NCI-H2029 (cell line): ENCODE measurements at regions not wholly inside any gene's neighbourhood (a gene's known extent, or its start where the extent isn't known, plus 50 kb on each side); places are given as distances from the start of the nearest gene placed in this dataset.

Source experiments
- DNase-seq: peaks from one replicate; lab custom pipeline; 2025; lab: John Stamatoyannopoulos, UW

GRCh38 chr20:57896563-57896962 is 186.7 kb upstream of the PMEPA1 start:
- no peak for DNase-seq

- no peak for DNase-seq
Measured at GRCh38 chr20:57896017-57896416, 186.2 kb upstream of the PMEPA1 start.

- DNase-seq, result no peak
Measured at GRCh38 chr20:57895161-57895855, 185.5 kb upstream of the PMEPA1 start.

DNA sequence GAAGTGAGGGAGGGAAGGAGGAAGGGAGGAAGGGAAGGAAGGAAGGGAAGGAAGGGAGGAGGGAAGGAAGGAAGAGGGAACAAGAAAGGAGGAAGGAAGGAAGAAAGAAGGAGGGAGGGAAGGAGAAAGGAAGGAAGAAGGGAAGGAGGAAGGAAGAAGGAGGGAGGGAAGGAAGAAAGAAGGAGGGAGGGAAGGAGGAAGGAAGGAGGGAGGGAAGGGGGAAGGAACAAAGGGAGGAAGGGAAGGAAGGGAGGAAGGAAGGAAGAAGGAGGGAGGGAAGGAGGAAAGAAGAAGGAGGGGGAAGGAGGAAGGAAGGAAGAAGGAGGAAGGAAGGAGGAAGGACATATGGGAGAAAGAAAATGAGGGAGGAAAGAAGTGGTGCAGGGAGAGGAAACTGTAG is 184.7 kb upstream of the PMEPA1 start:
- DNase-seq, result no peak

DNA sequence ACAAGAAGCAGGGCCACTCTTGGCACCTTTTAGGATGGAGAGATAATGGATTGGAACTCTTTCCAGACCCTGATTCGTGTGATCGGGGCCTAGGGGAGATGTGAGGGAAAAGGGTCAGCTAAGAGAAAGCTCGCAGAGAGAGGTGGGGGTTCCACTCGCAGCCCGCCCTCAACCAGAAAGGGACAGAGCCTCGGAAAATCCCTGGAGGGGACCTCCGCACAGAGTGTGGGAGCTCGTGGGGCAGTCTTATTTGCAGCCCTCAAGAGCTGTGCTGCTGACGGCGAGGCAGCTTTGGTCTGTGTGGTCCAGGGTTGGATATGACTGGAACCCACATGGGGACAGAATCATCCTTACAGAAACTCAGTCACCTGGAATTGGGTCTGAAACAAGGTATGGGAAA is 184.3 kb upstream of the PMEPA1 start:
- no peak for DNase-seq

GRCh38 chr20:57893366-57893999 is 183.7 kb upstream of the PMEPA1 start:
- no peak for DNase-seq

GRCh38 chr20:57892471-57892870 is 182.7 kb upstream of the PMEPA1 start:
- no peak for DNase-seq

DNA sequence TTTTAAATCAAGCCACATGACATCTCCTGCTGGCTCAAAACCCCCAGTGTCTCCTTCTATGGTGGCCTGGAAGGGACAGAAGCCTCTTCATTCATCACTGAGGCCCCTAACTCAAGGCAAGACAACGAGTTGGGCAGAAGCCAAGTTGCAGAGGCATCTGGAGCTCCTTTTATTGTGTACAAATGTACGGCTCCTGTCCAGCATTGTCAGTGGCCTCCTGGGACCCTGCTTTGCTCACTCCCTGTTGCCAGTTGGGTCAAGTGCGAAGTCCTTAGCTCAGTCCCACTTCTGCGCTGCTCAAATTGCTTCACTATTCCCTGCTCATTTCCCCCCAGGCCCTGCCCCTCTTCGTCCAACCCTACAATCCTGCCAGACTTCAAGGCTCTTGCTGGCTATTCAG is 181.2 kb upstream of the PMEPA1 start:
- no peak for DNase-seq

DNA sequence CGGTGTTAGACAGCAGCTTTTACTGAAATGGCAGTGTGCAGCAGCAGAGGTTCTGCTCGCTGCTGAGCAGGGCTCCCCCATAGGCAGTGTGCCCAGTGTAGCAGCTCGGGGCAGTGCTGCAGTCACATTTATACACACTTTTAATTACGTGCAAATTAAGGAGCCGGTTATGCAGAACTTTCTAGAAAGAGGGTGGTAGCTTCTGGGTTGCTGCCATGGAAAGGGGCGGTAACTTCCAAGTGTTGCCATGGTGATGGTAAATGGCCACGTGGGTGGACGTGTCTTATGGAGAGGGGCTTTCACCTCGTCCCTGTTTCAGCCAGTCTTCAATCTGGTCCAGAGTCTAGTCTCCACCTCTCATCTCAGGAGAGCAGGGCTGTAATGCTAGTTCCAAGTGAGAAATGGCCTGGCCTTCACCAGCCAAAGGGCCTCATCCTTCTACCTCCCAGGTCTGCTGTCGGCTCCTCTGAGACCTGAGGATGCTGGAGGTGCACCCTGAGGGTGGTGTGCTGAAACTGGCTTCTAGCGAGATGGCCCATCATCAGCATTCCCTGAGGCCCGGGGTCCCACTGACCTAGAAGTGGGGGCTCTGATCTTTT is 180.5 kb upstream of the PMEPA1 start:
- no peak for DNase-seq

- no peak for DNase-seq
Measured at GRCh38 chr20:57888591-57888990, 178.8 kb upstream of the PMEPA1 start.

GRCh38 chr20:57884956-57885355 is 175.1 kb upstream of the PMEPA1 start:
- DNase-seq, result no peak

DNA sequence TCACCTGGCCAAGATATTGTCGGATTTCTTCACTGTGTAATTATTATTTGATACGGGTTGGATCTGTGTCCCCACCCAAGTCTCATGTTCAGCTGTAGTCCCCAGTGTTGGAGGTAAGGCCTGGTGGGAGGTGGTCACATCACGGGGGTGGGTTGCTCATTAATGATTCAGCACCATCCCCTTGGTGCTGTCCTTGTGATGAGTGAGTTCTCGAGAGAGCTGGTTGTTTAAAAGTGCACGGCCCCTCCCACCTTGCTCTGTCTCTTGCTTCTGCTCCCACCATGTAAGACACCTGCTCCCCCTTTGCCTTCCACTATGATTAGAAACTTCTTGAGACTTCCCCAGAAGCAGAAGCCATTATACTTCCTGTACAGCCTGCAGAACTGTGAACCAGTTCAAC is 173.9 kb upstream of the PMEPA1 start:
- DNase-seq, result no peak

DNA sequence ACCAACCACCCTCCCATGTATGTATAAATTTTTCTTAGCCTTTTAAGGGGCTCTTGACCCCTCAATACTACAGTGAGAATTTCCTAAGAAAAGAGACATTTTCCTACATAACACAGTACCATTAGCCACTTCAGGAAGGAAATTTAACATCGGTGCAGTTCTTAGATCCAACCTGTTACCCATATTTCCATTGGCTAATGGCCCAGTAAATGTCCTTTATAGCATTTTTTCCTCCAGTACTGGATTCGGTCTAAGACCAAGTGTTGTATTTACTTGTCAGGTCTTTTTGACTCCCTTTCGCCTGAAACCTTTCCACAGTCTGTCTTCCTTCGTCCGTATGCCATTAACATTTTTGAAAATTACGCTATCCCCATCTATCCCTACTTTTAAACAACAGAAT is 173.4 kb upstream of the PMEPA1 start:
- no peak for DNase-seq

- no peak for DNase-seq
Measured at GRCh38 chr20:57882451-57883161, 172.8 kb upstream of the PMEPA1 start.

DNA sequence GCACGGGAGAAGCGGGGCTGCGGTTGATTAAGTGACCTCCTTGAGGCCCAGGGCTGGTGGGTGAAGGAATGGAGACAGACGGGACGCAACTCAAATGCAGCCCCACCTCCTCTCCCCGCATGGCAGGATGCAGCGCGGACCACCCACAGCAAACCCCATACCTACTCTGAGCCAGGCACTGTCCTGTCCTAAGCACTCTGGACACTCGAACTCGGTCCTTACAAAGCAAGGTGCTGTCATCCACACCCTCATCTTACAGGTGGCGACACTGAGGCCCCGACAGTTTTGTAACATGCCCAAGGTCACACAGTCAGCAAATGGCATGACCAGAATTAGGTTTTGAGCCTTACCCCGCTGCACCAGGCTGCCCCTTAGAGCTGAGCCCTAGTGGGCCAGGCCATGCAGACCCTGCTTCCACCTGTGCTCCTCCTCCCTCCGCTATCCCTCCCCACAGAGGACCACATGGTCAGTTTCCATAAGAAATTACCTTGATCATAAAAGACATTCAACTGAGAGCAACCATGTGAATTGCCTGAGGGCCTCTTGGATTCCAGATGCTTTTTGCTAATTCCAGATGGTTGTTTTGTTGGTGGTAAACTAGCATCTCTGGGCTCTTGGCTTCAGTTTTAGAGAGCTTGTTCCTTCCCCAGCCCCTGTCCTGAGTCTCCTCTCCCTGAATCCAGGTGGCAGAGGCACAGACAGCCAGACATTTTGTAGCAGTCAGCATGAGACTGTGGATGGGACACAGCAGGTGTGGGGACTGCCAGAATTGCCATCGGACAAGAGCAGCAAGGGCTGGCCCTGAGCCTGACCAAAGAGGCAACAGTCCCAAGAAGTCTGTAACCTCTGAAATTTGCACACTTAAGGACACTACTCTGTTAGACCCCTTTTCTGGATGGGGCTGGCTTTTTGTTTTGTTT is 171.9 kb upstream of the PMEPA1 start:
- DNase-seq, result no peak

- DNase-seq, result no peak
Measured at GRCh38 chr20:57880571-57880892, 170.7 kb upstream of the PMEPA1 start.

DNA sequence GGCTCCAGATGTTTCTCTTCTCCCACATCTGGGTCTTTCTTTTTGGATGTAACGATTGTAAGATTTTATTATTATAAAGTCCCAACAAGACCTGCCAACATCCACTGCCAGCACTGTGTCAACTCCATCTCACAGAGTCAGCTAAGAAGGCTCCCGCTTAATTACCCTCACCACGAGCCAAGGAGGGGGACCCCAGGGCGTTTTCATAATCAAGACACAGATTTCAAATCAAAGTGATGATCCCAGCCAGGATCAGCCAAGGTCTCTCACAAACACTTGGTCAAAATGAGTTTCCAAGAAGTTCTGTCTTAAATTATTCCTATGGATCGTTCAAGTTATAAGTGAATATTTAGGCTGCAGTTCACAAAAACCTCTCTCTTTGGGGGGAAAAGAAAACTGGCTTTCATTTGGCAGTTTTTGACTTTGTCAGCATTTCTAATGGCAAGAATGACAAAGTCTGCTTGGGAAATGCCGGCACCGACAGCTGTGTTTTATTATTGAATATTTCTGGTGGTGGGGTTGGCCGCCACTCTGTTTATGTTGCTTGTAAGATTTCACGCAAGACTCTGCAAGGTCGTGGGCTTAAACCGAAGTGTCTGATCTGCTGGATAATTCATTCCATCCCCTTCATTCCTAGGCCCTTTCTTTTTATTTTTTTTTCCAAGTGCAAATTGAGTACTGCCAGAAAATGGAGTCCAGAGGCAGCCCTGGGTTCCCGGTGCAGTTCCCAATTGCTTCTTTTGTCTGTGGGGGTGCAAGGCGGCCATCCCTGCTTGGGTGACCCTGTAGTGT is 170.2 kb upstream of the PMEPA1 start:
- DNase-seq, result no peak

DNA sequence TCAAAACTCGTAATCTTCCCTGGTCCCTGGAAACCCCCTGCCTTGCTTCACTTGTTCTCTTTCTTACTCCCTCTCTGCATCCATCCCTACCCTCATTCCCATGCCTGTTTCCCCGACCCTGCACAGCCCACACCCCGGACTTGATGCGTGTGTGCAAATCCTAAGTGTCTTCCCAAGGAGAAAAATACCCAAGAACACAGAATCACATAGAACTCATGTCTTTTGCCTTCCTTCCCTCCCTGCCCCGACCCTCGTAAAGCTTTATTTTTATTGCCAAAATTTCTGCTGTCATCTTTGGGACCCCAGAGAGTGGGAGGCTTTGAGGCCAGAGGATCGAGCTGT is 169.6 kb upstream of the PMEPA1 start:
- DNase-seq, result no peak

DNA sequence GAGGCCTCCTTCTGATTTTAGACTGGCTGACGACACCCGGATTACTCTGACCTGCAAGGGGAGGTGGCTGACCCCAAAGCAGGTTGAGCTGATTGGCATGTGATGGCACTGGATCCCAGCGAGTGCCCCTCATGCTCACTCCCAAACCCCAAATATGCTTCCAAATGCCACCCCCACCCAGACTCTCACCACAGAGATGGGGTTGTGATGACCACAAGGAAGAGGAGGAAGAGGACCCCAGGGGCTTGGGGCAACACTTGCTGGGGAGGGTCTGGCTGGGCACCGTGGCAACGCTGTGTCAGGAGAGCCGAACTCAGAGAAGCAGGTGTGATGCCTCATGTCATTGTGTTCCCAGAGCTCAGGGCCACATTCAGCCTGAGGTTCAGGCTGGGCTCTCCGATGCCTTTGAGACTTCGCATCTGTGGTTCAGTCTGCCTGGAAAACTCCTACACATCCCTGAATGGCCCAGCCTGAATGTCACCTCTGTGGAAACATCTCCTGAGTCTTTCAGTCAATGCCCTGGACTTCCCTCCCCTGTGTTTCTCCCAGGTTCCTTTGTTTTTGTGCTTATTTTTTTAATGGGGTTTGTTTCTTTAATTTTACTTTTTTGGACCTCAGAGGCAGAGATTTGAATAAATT is 169.1 kb upstream of the PMEPA1 start:
- DNase-seq, result no peak

DNA sequence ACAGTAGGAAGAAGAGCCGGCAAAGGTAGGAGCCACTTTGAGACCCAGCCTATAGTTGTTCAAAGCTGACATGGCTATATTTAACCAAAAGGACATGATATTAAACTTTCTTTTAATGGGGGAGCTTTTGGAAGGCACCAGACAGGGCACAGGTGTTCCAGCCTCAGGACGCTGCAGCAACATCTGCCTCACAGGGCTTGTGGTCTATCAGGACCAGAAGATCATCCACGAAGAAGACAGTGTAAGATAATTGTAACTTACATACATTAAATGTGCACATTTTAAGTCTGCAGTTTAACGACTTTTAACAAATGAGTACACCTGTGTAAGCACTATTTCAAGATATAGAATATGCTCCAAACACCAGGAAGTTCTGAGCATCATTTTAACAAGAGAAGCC is 168.2 kb upstream of the PMEPA1 start:
- no peak for DNase-seq
